Liver (tissue), 7 donors: ENCODE measurements at regions not wholly inside any gene's neighbourhood (a gene's known extent, or its start where the extent isn't known, plus 50 kb on each side); places are given as distances from the start of the nearest gene placed in this dataset.

ENCODE experiments used
- DNase-seq: peaks from one replicate; pipeline ENCODE4 v3.0.0-alpha.2; 2017; ENCODE audit warnings: low spot score
- H3K27ac ChIP-seq, 2 donors: one replicate each; pipeline ENCODE4 v1.7.0; 2013; ENCODE audit warnings: inconsistent platforms in 2 of 2, low read length in 2 of 2, control low read depth in 1 of 2, low read depth in 1 of 2, mild to moderate bottlenecking in 1 of 2
- H3K27me3 ChIP-seq, 4 donors: one replicate each; pipeline versions ENCODE4 v1.6.1 to v1.7.0; 2013; ENCODE audit warnings: low read length in 3 of 4, inconsistent platforms in 1 of 4, mild to moderate bottlenecking in 1 of 4, moderate library complexity in 1 of 4; ENCODE audit not compliant: control insufficient read depth in 4 of 4, insufficient read depth in 4 of 4
- H3K36me3 ChIP-seq, 4 donors: one replicate each; pipeline versions ENCODE4 v1.6.1 to v1.7.0; 2013; ENCODE audit warnings: low read length in 3 of 4, mild to moderate bottlenecking in 3 of 4, low read depth in 1 of 4, moderate library complexity in 1 of 4; ENCODE audit not compliant: control insufficient read depth in 4 of 4, insufficient read depth in 3 of 4
- H3K4me1 ChIP-seq, 4 donors: one replicate each; pipeline versions ENCODE4 v1.6.1 to v1.7.0; 2013; ENCODE audit warnings: low read length in 3 of 4, mild to moderate bottlenecking in 3 of 4, moderate library complexity in 1 of 4; ENCODE audit not compliant: control insufficient read depth in 4 of 4, insufficient read depth in 4 of 4
- H3K4me3 ChIP-seq, 3 donors: one replicate each; pipeline versions ENCODE4 v1.6.1 to v1.7.0; 2013; ENCODE audit warnings: low read length in 3 of 3, control low read depth in 1 of 3, low read depth in 1 of 3, mild to moderate bottlenecking in 1 of 3
- H3K9ac ChIP-seq, 2 donors: one replicate each; pipeline ENCODE4 v1.7.0; 2013; ENCODE audit warnings: low read length in 2 of 2, mild to moderate bottlenecking in 2 of 2, moderate library complexity in 2 of 2, control low read depth in 1 of 2, low read depth in 1 of 2
- H3K9me3 ChIP-seq, 4 donors: one replicate each; pipeline versions ENCODE4 v1.6.1 to v1.7.0; 2013; ENCODE audit warnings: low read length in 3 of 4; ENCODE audit not compliant: control insufficient read depth in 4 of 4
- GABPA ChIP-seq, 2 donors: IDR thresholded peaks in 1 of 2; conservative IDR thresholded peaks in 1 of 2; 2 replicates each; pipeline ENCODE4 v1.6.1; 2016; ENCODE audit warnings: antibody characterized with exemption in 2 of 2, mild to moderate bottlenecking in 1 of 2, moderate library complexity in 1 of 2
- HNF4A ChIP-seq, 2 donors: conservative IDR thresholded peaks; 2 replicates each; pipeline ENCODE4 v1.6.1; 2016; ENCODE audit warnings: antibody characterized with exemption in 2 of 2, mild to moderate bottlenecking in 2 of 2
- HNF4G ChIP-seq: IDR thresholded peaks from 2 replicates; pipeline ENCODE4 v1.6.1; 2016; ENCODE audit warnings: antibody characterized with exemption
- REST ChIP-seq: IDR thresholded peaks from 2 replicates; pipeline ENCODE4 v1.6.1; 2016; ENCODE audit warnings: antibody characterized with exemption, mild to moderate bottlenecking
- TAF1 ChIP-seq: conservative IDR thresholded peaks from 2 replicates; pipeline ENCODE4 v1.6.1; 2016; ENCODE audit warnings: antibody characterized with exemption, mild to moderate bottlenecking
- ZBTB33 ChIP-seq: IDR thresholded peaks from 2 replicates; pipeline ENCODE4 v1.6.1; 2016; ENCODE audit warnings: antibody characterized with exemption
- WGBS: extraction: QIAGEN DNeasy Blood & Tissue Kit; methylation state at CpG from one replicate; pipeline ENCODE4 v1.1.7; 2013; 5-methylcytosine and 5-hydroxymethylcytosine counted together
- donor health status: healthy.
- donor health status: healthy.
- donor health status: healthy.
- donor health status: healthy.

DNA sequence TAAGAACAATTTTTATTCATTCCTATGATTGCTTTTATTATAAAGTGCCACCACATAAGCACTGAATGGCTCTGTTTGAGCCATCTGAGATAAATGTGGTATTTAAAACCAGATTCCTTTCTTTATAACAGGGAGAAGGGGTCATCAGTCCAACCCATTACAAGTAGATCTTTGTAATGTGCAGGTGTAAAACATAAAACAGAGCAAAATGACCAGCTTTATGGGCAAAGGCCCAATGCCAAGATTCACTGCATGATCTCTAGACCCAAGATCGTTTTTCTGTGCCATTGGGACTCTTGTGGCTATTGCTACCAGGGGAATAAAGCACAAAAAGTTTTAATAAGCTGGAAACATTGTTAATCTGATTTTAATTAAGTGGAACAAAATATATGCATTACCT lies 469.9 kb downstream of the PRR16 start (continued):
- TF ChIP-seq REST (no peak), HNF4G (no peak), ZBTB33 (no peak)

- Histone ChIP-seq H3K9me3 (no peaks in the 10 kb centered on the region), H3K36me3 (no peaks in the 10 kb centered on the region), H3K27ac (no peak overlapping the region), H3K4me3 (no peak overlapping the region), H3K4me1 (peaks cover 0 to 5% (median 0%) of the 10 kb centered on the region in 4 donors), H3K9ac (no peak overlapping the region), H3K27me3 (no peaks in the 10 kb centered on the region)
- WGBS, result 90% methylated on average over 31 of the region's 31 CpGs
- DNase-seq, result no peak
- TF ChIP-seq TAF1, result no peak
- no peak for TF ChIP-seq HNF4A (conservative IDR thresholded peaks at IDR 0.05)
- TF ChIP-seq GABPA (IDR thresholded peaks at IDR 0.05 in 1 of 2, conservative IDR thresholded peaks at IDR 0.05 in 1 of 2), result no peak
Measured at GRCh38 chr5:120936652-120937051, 472.6 kb downstream of the PRR16 start.

- WGBS, result 23% methylated on average over 1 of the region's 1 CpG
- no peaks in the 10 kb centered on the region for H3K36me3 ChIP-seq
- TF ChIP-seq REST (no peak), HNF4A (conservative IDR thresholded peaks at IDR 0.05) (peak in 1 of 2 donors; percentile 51)
- H3K27ac ChIP-seq, result no peak overlapping the region
- peaks cover 0 to 5% (median 0%) of the 10 kb centered on the region in 4 donors for H3K4me1 ChIP-seq
- DNase-seq, result no peak
- no peaks in the 10 kb centered on the region for H3K27me3 ChIP-seq
- H3K4me3 ChIP-seq, result no peak overlapping the region
- H3K9me3 ChIP-seq, result no peaks in the 10 kb centered on the region
- H3K9ac ChIP-seq, result no peak overlapping the region
Measured at GRCh38 chr5:120938604-120939003, 474.5 kb downstream of the PRR16 start.
